ENCODE measurements at regions not wholly inside any gene's neighbourhood (a gene's known extent, or its start where the extent isn't known, plus 50 kb on each side); places are given as distances from the start of the nearest gene placed in this dataset.

DNA sequence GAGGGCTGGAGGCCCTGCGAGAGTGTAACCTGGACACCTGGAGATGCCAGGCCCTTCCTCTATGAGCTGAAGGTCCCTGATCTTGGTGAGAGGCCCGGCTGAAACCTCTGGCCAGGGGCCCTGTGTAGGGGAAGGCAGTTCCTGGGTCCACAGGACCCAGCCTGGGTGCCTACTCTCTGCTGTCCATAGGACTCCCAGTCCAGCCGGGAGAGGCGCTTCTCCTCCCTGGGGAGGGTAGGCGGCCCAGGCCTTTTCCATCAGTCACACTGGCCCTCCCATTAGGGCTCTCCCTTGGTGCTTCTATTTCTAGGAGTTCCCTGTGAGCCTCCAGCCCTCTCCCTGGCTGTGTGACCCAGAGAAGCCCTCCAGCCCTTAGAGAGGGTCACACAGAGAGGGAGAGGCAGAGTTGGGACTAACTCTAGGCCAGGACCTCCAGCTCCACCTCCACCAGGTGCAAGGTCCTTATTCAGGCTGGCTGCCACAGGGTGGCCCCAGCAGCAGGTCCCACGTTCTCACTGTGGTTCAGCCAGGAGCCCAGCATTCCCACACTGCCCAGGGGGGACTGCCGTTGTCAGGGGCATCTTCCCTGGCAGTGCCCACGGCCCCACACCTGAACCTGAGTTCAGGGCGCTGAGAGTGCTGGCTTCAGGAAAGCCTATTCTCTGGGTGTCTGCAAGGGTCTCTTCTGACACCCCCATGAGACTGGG is 146.8 kb downstream of the SMAD6 start:
- TF ChIP-seq EP300 (IDR thresholded peaks at IDR 0.05; ENCODE audit: borderline replicate concordance) (no peak), MAX (IDR thresholded peaks at IDR 0.05) (no peak), YY1 (IDR thresholded peaks at IDR 0.05; ENCODE audit: low read depth) (no peak), RAD21 (IDR thresholded peaks at IDR 0.05; ENCODE audit: low read depth) (no peak), TAF1 (IDR thresholded peaks at IDR 0.05; ENCODE audit: low read depth) (no peak), CEBPB (IDR thresholded peaks at IDR 0.05) (no peak), FOXM1 (IDR thresholded peaks at IDR 0.05; ENCODE audit: borderline replicate concordance, low read depth) (no peak), CREB1 (IDR thresholded peaks at IDR 0.05; ENCODE audit: low read depth) (no peak), TEAD4 (IDR thresholded peaks at IDR 0.05) (no peak), TCF12 (IDR thresholded peaks at IDR 0.05; ENCODE audit: low read depth) (no peak), NFIC (IDR thresholded peaks at IDR 0.05) (no peak)
- TF ChIP-seq, protein P1, sequence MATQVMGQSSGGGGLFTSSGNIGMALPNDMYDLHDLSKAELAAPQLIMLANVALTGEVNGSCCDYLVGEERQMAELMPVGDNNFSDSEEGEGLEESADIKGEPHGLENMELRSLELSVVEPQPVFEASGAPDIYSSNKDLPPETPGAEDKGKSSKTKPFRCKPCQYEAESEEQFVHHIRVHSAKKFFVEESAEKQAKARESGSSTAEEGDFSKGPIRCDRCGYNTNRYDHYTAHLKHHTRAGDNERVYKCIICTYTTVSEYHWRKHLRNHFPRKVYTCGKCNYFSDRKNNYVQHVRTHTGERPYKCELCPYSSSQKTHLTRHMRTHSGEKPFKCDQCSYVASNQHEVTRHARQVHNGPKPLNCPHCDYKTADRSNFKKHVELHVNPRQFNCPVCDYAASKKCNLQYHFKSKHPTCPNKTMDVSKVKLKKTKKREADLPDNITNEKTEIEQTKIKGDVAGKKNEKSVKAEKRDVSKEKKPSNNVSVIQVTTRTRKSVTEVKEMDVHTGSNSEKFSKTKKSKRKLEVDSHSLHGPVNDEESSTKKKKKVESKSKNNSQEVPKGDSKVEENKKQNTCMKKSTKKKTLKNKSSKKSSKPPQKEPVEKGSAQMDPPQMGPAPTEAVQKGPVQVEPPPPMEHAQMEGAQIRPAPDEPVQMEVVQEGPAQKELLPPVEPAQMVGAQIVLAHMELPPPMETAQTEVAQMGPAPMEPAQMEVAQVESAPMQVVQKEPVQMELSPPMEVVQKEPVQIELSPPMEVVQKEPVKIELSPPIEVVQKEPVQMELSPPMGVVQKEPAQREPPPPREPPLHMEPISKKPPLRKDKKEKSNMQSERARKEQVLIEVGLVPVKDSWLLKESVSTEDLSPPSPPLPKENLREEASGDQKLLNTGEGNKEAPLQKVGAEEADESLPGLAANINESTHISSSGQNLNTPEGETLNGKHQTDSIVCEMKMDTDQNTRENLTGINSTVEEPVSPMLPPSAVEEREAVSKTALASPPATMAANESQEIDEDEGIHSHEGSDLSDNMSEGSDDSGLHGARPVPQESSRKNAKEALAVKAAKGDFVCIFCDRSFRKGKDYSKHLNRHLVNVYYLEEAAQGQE (IDR thresholded peaks at IDR 0.05; ENCODE audit: low read depth), result no peak
